HepG2 (cell line): ENCODE measurements at regions not wholly inside any gene's neighbourhood (a gene's known extent, or its start where the extent isn't known, plus 50 kb on each side); places are given as distances from the start of the nearest gene placed in this dataset.

Experiments
- ARID3A ChIP-seq: IDR thresholded peaks from 2 replicates; pipeline ENCODE4 v1.6.1; 2012; ENCODE audit warnings: low read depth, low read length, improper control_type of control experiment
- ATF2 ChIP-seq: sonication (generic); formaldehyde crosslinking; IDR thresholded peaks from 2 replicates; pipeline ENCODE4 v1.4.0; 2020; ENCODE audit warnings: missing genetic modification reagents
- CENPBD1 ChIP-seq: sonication (generic); formaldehyde crosslinking; IDR thresholded peaks from 2 replicates; pipeline ENCODE4 v1.8.0; 2022; ENCODE audit warnings: missing genetic modification reagents, low read depth, mild to moderate bottlenecking, borderline replicate concordance
- ETV5 ChIP-seq: IDR thresholded peaks from 2 replicates; pipeline ENCODE4 v1.6.1; 2018; ENCODE audit warnings: missing biosample characterization, missing genetic modification reagents, inconsistent platforms, borderline replicate concordance
- FOSL2 ChIP-seq: sonication (generic); formaldehyde crosslinking; IDR thresholded peaks from 2 replicates; pipeline ENCODE4 v1.4.0; 2020; ENCODE audit warnings: missing genetic modification reagents
- FOXA1 ChIP-seq, 2 experiments: fragments of 450-650 bp in 1 of 2; sonication (generic) in 1 of 2; formaldehyde crosslinking in 1 of 2; IDR thresholded peaks; 2 replicates each; pipeline versions ENCODE4 v1.4.0 to v1.6.1; 2016 to 2020; ENCODE audit warnings: missing genetic modification reagents in 1 of 2
- FOXA3 ChIP-seq: IDR thresholded peaks from 2 replicates; pipeline ENCODE4 v1.6.1; 2016; ENCODE audit warnings: missing genetic modification reagents, missing compliant biosample characterization
- MAFF ChIP-seq: IDR thresholded peaks from 2 replicates; pipeline ENCODE4 v1.6.1; 2011; ENCODE audit warnings: low read depth, low read length, improper control_type of control experiment
- NFIB ChIP-seq: sonication (generic); formaldehyde crosslinking; IDR thresholded peaks from 2 replicates; pipeline ENCODE4 v1.9.0; 2021; ENCODE audit warnings: missing genetic modification reagents, mild to moderate bottlenecking, borderline replicate concordance
- NFYC ChIP-seq: IDR thresholded peaks from 2 replicates; pipeline ENCODE4 v1.6.1; 2016; ENCODE audit warnings: missing genetic modification reagents, missing compliant biosample characterization
- SAP130 ChIP-seq: IDR thresholded peaks from 2 replicates; pipeline ENCODE4 v1.6.1; 2016; ENCODE audit warnings: low read depth
- SIX1 ChIP-seq: sonication (generic); formaldehyde crosslinking; IDR thresholded peaks from 2 replicates; pipeline ENCODE4 v1.4.0; 2020; ENCODE audit warnings: missing genetic modification reagents, borderline replicate concordance
- SOX5 ChIP-seq: IDR thresholded peaks from 2 replicates; pipeline ENCODE4 v1.6.1; 2016; ENCODE audit warnings: borderline replicate concordance
- SP5 ChIP-seq: IDR thresholded peaks from 2 replicates; pipeline ENCODE4 v1.6.1; 2016; ENCODE audit warnings: low read depth, borderline replicate concordance
- SRY ChIP-seq: sonication (generic); formaldehyde crosslinking; IDR thresholded peaks from 2 replicates; pipeline ENCODE4 v1.8.0; 2022; ENCODE audit warnings: mild to moderate bottlenecking, missing genetic modification reagents
- TEAD3 ChIP-seq: optimal IDR thresholded peaks from 2 replicates; pipeline ENCODE3; 2016; ENCODE audit warnings: borderline replicate concordance
- ZNF737 ChIP-seq: sonication (generic); formaldehyde crosslinking; IDR thresholded peaks from 2 replicates; pipeline ENCODE4 v1.5.0; 2020; ENCODE audit warnings: missing genetic modification reagents, mild to moderate bottlenecking, borderline replicate concordance
- TF ChIP-seq, protein P1 (sequence below): sonication (generic); formaldehyde crosslinking; IDR thresholded peaks from 2 replicates; pipeline ENCODE4 v1.4.0; 2020; ENCODE audit warnings: mild to moderate bottlenecking, missing genetic modification reagents, borderline replicate concordance
- TF ChIP-seq, protein P2 (sequence below): sonication (generic); formaldehyde crosslinking; conservative IDR thresholded peaks from 2 replicates; pipeline ENCODE4 v1.8.0; 2022; ENCODE audit warnings: missing genetic modification reagents
- TF ChIP-seq, protein P3 (sequence below): sonication (generic); formaldehyde crosslinking; IDR thresholded peaks from 2 replicates; pipeline ENCODE4 v1.4.0; 2020; ENCODE audit warnings: missing genetic modification reagents, mild to moderate bottlenecking, borderline replicate concordance

- TF ChIP-seq, protein P1, sequence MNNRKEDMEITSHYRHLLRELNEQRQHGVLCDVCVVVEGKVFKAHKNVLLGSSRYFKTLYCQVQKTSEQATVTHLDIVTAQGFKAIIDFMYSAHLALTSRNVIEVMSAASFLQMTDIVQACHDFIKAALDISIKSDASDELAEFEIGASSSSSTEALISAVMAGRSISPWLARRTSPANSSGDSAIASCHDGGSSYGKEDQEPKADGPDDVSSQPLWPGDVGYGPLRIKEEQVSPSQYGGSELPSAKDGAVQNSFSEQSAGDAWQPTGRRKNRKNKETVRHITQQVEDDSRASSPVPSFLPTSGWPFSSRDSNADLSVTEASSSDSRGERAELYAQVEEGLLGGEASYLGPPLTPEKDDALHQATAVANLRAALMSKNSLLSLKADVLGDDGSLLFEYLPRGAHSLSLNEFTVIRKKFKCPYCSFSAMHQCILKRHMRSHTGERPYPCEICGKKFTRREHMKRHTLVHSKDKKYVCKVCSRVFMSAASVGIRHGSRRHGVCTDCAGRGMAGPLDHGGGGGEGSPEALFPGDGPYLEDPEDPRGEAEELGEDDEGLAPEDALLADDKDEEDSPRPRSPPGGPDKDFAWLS: no peak
- TF ChIP-seq MAFF (peak; percentile 100), CENPBD1 (CRISPR knock-in tag) (no peak), ZNF737 (CRISPR knock-in tag) (no peak), TEAD3 (CRISPR knock-in tag) (peak; percentile 79), SIX1 (CRISPR knock-in tag) (no peak), FOSL2 (peak; percentile 70), SAP130 (CRISPR knock-in tag) (0 out of 2 replicates have a peak, but pooled peaks have one; percentile 22), SOX5 (CRISPR knock-in tag) (peak; percentile 11; the same call in 1 of the 2 replicates), SRY (no peak), NFIB (CRISPR knock-in tag) (no peak), ETV5 (peak; percentile 25; the same call in 1 of the 2 replicates), FOXA1 (IDR thresholded peaks at IDR 0.05) (no peak), FOXA1 (CRISPR knock-in tag; IDR thresholded peaks at IDR 0.05) (0 out of 2 replicates have a peak, but pooled peaks have one; percentile 30), ATF2 (CRISPR knock-in tag) (no peak), FOXA3 (CRISPR knock-in tag) (peak; percentile 54), NFYC (CRISPR knock-in tag) (no peak), ARID3A (0 out of 2 replicates have a peak, but pooled peaks have one; percentile 17), SP5 (CRISPR knock-in tag) (no peak)
- TF ChIP-seq, protein P2, sequence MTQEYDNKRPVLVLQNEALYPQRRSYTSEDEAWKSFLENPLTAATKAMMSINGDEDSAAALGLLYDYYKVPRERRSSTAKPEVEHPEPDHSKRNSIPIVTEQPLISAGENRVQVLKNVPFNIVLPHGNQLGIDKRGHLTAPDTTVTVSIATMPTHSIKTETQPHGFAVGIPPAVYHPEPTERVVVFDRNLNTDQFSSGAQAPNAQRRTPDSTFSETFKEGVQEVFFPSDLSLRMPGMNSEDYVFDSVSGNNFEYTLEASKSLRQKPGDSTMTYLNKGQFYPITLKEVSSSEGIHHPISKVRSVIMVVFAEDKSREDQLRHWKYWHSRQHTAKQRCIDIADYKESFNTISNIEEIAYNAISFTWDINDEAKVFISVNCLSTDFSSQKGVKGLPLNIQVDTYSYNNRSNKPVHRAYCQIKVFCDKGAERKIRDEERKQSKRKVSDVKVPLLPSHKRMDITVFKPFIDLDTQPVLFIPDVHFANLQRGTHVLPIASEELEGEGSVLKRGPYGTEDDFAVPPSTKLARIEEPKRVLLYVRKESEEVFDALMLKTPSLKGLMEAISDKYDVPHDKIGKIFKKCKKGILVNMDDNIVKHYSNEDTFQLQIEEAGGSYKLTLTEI (CRISPR knock-in tag): no peak
- TF ChIP-seq, protein P3, sequence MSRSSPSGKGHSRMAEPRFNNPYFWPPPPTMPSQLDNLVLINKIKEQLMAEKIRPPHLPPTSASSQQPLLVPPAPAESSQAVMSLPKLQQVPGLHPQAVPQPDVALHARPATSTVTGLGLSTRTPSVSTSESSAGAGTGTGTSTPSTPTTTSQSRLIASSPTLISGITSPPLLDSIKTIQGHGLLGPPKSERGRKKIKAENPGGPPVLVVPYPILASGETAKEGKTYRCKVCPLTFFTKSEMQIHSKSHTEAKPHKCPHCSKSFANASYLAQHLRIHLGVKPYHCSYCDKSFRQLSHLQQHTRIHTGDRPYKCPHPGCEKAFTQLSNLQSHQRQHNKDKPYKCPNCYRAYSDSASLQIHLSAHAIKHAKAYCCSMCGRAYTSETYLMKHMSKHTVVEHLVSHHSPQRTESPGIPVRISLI (CRISPR knock-in tag): no peak
Observed at GRCh38 chr4:15303052-15303641, 124.7 kb upstream of the C1QTNF7 start (continued).
